Thyroid gland (tissue), 4 donors: ENCODE measurements at regions not wholly inside any gene's neighbourhood (a gene's known extent, or its start where the extent isn't known, plus 50 kb on each side); places are given as distances from the start of the nearest gene placed in this dataset.

Experiments used
- POLR2A ChIP-seq, 2 donors: fragments of 450-650 bp; IDR thresholded peaks; one replicate each; pipeline ENCODE4 v1.6.1; 2017; ENCODE audit warnings: antibody characterized with exemption in 2 of 2, mild to moderate bottlenecking in 2 of 2, moderate library complexity in 1 of 2
- TF ChIP-seq, protein P1 (sequence below), 6 experiments: fragments of 200-600 bp in 3 of 6; fragments of 450-650 bp in 3 of 6; sonication (generic) in 3 of 6; IDR thresholded peaks; one replicate each; pipeline ENCODE4 v1.5.1; 2016 to 2019; ENCODE audit warnings: antibody characterized with exemption in 6 of 6, mild to moderate bottlenecking in 2 of 6, inconsistent platforms in 1 of 6, moderate library complexity in 1 of 6

DNA sequence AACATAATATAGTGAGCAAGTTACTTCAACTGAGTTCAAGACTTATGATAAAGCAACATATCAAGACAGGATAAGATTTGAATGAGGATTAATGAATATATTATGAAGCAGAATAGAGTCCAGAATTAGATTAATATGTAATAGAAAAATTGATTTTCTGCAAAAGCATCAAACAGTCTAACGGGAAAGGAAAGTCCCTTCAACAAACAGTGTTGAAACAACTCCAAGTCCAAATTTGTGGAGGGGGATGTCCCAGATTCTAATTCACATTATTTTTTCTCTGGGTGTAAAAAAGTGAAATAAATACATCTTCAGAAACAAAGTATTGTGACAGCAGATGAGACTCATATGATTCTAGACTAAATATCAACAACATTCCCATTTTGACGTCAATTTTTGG, 289.7 kb downstream of the C6orf118 start:
- TF ChIP-seq, protein P1, sequence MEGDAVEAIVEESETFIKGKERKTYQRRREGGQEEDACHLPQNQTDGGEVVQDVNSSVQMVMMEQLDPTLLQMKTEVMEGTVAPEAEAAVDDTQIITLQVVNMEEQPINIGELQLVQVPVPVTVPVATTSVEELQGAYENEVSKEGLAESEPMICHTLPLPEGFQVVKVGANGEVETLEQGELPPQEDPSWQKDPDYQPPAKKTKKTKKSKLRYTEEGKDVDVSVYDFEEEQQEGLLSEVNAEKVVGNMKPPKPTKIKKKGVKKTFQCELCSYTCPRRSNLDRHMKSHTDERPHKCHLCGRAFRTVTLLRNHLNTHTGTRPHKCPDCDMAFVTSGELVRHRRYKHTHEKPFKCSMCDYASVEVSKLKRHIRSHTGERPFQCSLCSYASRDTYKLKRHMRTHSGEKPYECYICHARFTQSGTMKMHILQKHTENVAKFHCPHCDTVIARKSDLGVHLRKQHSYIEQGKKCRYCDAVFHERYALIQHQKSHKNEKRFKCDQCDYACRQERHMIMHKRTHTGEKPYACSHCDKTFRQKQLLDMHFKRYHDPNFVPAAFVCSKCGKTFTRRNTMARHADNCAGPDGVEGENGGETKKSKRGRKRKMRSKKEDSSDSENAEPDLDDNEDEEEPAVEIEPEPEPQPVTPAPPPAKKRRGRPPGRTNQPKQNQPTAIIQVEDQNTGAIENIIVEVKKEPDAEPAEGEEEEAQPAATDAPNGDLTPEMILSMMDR (IDR thresholded peaks at IDR 0.05), result no peak
- TF ChIP-seq POLR2A (IDR thresholded peaks at IDR 0.05), result no peak
